ENCODE measurements at regions not wholly inside any gene's neighbourhood (a gene's known extent, or its start where the extent isn't known, plus 50 kb on each side); places are given as distances from the start of the nearest gene placed in this dataset.

DNA sequence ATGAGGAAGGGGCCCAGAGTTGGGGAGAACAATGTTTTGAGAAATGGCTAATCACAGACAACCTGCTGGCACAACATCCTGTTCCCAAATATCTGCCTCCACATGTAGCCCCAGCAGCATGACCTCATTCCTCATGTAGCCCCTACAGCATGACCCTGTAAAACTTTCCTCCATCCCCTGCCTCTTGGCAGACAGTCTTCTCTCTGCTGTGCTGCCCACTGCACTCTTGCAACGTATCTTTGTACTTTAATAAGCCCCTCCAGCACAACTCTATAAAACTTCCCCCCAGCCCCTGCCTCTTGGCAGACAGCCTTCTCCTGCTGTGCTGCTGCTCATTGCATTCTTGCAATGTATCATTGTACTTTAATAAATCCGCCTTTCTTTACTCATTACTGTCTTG is 278.8 kb downstream of the HDGFL1 start:
- TF ChIP-seq EP300 (IDR thresholded peaks at IDR 0.05), result no peak
- TF ChIP-seq CTCF (IDR thresholded peaks at IDR 0.05), result no peak
- TF ChIP-seq POLR2A (IDR thresholded peaks at IDR 0.05; ENCODE audit: low read depth), result no peak

Data from esophagus muscularis mucosa (tissue), 4 donors.